SKM-1 treated with dmso at 0.1 percent for 144 hours (cell line): ENCODE measurements at regions not wholly inside any gene's neighbourhood (a gene's known extent, or its start where the extent isn't known, plus 50 kb on each side); places are given as distances from the start of the nearest gene placed in this dataset.
"Not testable (repeated sequence)": the region's sequence is repeated elsewhere in the genome, so short reads cannot be mapped to it uniquely, and the experiment has no call there.

Experiments
- DNase-seq: peaks from one replicate; lab custom pipeline; 2025; ENCODE audit not compliant: unreplicated experiment; lab: John Stamatoyannopoulos, UW

- no peak for DNase-seq
Measured at GRCh38 chr2:44051593-44052347, 56.0 kb upstream of the LRPPRC start.

GRCh38 chr2:44052584-44052983 lies 56.8 kb upstream of the LRPPRC start:
- no peak for DNase-seq

GRCh38 chr2:44053052-44053451 lies 57.3 kb upstream of the LRPPRC start:
- no peak for DNase-seq

- DNase-seq, result no peak
Measured at GRCh38 chr2:44053456-44053855, 57.7 kb upstream of the LRPPRC start.

- DNase-seq, result no peak
Measured at GRCh38 chr2:44055229-44055628, 59.4 kb upstream of the LRPPRC start.

- DNase-seq, result no peak
Measured at GRCh38 chr2:44055664-44056063, 59.9 kb upstream of the LRPPRC start.

GRCh38 chr2:44056947-44057346 lies 61.2 kb upstream of the LRPPRC start:
- DNase-seq, result no peak

GRCh38 chr2:44060286-44060685 lies 64.5 kb upstream of the LRPPRC start:
- not testable (repeated sequence) for DNase-seq

GRCh38 chr2:44060990-44061389 lies 65.2 kb upstream of the LRPPRC start:
- no peak for DNase-seq

GRCh38 chr2:44061469-44061868 lies 65.7 kb upstream of the LRPPRC start:
- DNase-seq, result no peak

GRCh38 chr2:44061876-44062275 lies 66.1 kb upstream of the LRPPRC start:
- DNase-seq, result no peak

GRCh38 chr2:44063033-44063432 lies 67.2 kb upstream of the LRPPRC start:
- no peak for DNase-seq

GRCh38 chr2:44064281-44064680 lies 68.5 kb upstream of the LRPPRC start:
- not testable (repeated sequence) for DNase-seq

- not testable (repeated sequence) for DNase-seq
Measured at GRCh38 chr2:44067012-44067790, 71.4 kb upstream of the LRPPRC start.

GRCh38 chr2:44067791-44068181 lies 72.0 kb upstream of the LRPPRC start:
- DNase-seq, result not testable (repeated sequence)

GRCh38 chr2:44071454-44072046 lies 75.8 kb upstream of the LRPPRC start:
- DNase-seq, result no peak

GRCh38 chr2:44073667-44074066 lies 77.9 kb upstream of the LRPPRC start:
- DNase-seq, result not testable (repeated sequence)

GRCh38 chr2:44074795-44075194 lies 79.0 kb upstream of the LRPPRC start:
- not testable (repeated sequence) for DNase-seq

GRCh38 chr2:44075541-44075940 lies 79.8 kb upstream of the LRPPRC start:
- no peak for DNase-seq

- DNase-seq, result no peak
Measured at GRCh38 chr2:44077942-44078511, 82.2 kb upstream of the LRPPRC start.

GRCh38 chr2:44079686-44080085 lies 83.9 kb upstream of the LRPPRC start:
- DNase-seq, result no peak

GRCh38 chr2:44083054-44083453 lies 85.6 kb upstream of the PPM1B start:
- DNase-seq, result no peak
